NCI-H128 (cell line): ENCODE measurements at regions not wholly inside any gene's neighbourhood (a gene's known extent, or its start where the extent isn't known, plus 50 kb on each side); places are given as distances from the start of the nearest gene placed in this dataset.

Experiments used
- DNase-seq: peaks from one replicate; lab custom pipeline; 2025; ENCODE audit not compliant: unreplicated experiment; lab: John Stamatoyannopoulos, UW

DNA sequence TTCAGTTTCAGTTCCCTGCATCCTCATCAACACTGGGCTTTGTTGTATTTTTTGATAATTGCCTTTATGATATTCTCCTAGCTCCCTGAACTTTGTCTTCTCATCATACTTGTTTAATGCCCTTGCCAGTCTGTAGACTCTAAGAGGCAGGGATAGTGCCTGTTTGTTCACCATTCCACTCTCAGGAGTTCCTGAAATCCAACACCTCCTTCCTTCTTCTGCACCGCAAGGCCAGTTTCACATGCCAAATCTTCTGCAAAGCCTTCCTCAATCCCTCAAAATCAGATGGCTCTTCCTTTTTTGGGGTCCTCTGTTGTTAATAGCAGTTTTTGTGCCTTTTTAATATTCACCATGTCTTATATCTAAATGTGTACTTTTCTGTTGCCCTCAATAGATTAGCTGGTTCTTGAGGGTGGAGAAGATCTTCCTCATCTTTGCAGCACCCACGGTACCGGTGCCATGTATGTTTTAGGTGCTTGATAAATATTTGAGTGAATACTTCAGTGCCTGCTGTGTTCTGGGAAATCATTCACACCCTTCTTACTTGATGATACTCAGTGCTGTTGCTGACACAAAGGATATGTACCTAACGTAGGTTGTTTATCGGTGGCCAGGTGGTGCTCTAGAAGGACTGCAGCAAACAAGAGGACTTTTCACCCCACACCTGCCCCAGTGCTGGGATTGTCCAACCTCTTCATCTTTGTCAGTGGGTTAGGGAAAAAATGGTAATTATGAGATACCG, 85.3 kb upstream of the LIMCH1 start:
- no peak for DNase-seq

DNA sequence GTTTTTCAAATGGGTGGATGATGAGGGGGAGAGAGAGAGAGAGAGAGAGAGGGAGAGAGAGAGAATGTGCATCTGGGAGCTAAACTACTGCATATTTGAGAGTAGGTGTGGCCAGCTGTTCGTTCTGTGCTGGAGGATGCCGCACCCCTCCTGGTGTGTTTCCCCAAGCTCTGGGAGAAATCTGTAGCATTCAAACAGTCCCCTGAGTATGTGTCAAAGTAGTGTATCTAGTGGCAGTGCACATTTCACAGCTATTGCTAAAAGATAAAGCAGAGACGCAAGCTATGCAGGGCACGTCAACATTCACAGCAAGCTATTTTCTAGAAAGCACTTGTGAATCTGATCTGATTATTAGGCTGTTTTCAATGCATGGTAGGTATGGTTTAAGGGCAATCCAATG, 83.5 kb upstream of the LIMCH1 start:
- DNase-seq: no peak

DNA sequence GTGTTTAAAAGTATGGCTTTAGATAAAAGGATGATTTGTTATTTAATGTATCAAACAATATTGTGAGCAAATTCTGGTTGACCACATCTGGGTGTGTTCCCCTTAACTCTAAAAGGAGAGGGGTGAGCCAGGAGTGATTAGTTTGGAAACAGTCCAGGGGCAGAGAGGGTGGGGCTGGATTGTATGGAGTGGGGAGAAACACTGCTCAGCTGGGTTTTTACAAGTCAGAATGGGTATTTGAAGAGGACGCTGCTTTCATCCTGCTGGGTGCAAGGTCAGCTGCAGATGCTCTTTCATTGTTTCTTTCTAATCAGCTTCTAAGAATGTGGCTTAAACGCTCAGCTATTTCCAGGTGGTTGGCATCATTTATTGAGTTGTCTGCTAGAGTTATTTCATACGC, 82.8 kb upstream of the LIMCH1 start:
- DNase-seq: no peak

DNA sequence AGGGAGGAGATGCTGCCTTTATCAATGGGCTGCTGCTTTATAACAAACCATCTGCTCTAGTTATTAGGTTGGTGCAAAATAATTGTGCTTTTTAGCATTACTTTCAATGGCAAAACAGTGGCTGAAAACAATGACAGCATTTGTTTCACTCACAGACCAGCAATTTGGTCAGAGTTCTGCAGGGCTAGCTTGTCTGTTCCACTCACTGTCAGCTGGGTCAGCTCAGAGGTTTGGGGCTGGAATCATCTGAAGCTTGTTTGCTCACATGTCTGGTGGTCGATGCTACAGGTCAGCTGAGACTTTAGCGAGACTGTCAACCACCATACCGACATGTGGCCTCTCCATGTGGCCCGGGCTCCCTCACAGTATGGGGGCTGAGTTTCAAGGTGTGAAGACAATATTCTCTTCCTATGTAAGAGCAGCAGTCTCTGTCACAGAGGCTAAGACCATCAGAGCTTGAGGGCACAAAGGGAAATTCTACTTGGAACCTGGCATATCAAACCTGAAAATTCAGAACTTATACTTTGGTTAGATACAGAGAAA, 81.3 kb upstream of the LIMCH1 start:
- no peak for DNase-seq

DNA sequence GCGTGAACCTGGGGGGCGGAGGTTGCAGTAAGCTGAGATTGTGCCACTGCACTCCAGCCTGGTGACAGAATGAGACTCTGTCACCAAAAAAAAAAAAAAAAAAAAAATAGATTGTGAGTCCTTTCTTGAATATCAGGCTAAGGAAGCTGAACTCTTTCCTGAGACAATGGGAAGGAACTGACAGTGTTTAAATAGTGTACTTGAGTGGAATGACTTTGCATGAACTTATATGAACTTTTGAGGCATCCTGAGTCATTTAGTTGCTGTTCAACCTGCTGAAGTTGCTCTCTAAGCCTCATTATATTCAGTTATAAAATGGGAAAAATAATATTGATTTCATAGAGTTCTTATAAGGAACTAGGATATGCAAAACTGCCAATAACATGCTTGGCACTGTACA, 79.3 kb upstream of the LIMCH1 start:
- DNase-seq: no peak

DNA sequence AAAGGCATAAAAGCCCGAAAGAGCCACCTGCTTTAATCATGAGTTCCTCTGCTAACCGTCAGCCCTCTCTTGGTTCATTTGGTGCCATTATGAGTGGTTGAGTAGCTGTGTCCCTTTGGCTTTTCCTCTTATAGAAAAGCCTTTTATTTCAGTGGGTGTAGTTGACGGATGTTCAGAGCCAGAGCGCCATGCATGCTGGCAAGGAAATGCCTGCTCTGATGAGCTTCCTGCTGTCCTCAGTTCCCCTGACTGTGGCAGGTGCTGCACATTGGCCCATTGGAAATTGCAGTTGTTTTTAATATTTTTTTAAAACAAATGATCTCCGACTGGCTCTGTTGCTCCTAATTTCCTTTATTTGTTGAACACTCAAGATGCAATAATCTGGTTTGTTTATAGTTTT, 77.3 kb upstream of the LIMCH1 start:
- DNase-seq: no peak

DNA sequence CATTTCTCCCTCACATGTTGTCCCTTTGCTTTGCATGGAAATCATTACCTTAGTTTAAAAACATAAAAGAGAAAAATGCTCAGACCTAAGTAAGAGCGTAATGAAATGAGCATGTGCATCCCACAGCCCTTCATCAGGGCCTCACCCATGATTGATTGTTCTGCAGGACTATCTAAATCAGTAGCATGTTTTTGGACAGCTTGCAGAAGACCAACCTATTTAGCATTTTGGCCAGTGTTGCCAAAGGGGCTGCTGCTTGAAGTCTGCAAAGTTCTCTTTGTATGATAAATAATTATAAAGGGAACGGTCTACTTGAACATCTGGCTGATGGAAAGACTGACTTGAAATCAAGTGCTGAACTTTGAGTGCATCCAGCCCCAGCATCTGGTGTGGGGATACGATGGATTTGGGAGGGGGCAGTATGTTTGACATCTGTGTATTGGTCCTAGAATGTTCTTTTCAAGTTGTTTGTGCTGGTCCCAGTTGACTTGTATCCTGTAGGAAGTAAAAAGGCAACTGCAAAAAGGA, 76.1 kb upstream of the LIMCH1 start:
- DNase-seq: no peak

DNA sequence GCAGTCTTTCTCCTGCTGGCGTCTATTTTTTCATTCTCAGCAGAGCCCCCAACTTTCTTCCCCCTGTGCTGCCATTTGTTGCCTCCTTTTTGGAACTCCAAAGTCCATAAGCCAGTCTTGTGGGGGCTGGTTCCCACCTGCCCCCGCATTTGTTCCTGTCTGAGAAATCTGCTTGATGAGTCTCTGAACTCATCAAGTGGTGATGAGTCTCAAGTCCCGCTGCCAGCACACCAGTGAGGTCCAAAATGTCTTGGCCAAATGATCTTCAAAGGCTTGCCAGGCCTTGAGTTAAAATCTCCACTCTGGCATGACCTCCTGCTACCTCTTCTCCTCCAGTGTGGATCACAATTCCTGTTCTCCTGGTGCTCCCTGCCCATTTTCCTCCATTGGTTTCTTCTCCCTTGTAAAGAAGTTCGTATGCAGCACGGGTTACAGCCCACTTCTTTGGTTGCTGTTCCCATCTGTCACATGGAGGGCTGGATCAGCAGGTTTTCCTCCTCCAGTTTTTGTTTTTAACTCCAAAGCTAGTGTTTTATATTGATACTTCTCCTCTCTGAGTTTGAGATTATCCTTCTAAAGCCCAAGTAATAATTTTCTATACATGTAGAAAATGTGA, 72.7 kb upstream of the LIMCH1 start:
- DNase-seq: no peak

DNA sequence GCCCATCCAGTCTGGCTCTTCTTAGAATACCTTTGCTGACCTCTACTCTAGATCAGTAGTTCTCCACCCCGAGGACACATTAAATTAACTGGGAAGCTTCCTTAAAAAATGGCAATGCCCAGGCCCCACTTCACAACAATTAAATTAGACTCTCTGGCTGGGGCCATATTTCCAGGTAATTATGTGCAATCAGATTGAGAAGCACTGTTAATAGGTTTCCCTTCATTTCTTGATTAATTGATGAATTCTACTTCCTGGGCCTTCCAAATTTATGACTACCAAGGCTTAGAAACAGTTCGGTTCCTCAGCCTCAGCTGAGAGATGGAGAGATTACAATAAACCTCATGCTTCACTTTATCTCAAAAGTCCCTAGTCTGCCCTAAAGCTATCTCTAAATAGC, 71.7 kb upstream of the LIMCH1 start:
- no peak for DNase-seq

DNA sequence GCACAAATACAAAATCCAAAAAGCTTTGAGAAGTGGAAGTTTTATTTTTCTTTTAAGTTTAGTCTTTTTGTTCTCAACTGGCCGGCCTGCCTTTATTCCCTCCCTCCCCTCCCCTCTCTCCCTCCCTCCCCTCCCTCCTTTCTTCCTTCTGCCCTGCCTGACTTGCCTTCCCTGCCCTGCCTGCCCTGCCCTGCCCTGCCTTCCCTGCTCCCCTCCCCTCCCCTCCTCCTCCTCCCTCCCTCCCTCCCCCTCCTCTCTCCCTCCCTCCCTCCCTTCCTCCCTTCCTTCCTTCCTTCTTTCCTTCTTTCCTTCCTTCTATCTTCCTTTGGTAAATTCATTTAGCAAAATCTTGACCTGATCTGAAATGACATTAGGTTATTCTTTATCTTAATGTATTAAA, 69.8 kb upstream of the LIMCH1 start:
- DNase-seq: no peak

DNA sequence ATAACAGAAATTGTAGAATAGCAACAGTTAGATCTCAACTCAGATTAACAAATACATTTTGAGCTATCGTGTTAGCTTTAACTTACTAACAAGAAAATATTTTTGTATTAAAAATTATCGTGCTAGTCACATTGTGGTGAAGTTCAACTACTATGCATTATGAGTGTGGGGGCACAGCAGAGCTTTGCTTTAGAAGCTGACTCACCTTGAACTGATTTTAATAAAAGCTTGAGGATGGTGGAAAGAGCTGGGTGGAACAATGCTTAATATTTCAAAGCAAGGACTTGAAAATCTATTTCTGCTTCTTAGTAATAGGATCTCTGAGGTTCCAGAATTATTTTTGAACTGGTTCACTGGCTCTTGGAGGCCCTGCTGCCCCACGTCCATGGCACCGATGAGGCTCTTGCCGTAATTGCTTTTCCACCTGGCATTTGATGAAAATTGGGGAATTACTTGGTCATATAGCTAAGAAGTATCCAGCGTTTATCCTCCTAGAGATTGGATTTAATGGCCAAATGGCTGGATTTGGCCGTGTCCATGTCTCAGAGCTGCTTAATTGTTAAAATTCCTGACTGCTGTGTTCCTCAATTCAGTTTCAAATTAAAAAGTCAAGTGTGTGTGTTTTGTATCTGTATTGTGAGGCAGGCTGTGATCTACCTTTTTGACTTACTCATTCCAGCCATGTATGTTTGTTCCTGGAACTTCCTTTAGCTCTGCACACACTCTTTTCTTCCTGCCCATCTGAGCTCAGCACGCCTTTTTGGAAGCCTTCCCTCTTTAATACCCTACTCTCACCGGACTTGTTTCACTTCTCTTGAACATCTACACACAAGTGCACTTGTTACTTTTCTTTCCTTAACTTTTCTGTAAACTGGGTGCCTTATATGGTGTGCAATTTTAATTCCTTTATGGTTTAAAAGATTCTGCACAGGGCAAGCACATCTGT, 66.6 kb upstream of the LIMCH1 start:
- no peak for DNase-seq

DNA sequence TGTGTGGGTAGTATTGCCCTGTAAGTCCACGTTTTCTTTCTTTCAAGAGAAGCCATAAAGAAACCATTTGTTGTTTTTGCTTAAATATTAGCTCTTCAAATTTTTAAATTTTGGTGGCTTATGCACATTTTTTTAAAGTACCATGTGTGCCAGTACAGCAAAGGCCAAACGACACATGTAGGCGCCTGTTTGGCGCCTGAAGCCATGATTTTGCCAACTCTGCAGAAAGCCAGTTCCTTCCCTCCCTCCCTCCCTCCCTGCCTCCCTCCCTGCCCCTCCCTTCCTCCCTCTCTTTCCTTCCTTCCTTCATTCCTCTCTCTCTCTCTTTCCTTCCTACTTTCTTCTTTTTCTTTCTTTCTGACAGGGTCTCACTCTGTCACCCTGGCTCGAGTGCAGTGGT, 65.9 kb upstream of the LIMCH1 start:
- DNase-seq: no peak

DNA sequence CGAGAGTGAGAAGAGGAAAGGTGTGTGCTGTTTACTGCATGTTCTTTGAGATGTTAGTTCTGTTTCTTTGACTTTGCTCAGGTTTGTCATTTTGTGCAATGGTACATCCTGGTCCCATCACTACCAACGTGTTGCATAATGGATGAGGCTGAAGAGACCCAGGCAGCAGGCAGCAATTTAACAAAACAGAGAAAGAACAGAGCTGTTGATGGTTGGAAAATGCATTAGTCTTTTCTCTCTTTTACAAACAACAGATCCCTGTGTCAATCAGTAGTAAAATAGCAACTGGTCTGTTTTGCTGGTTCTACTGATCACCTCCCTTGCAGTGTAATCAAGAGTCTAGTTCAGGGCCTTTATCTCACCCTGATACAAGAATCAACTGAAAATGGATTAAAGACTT, 64.8 kb upstream of the LIMCH1 start:
- DNase-seq: no peak

DNA sequence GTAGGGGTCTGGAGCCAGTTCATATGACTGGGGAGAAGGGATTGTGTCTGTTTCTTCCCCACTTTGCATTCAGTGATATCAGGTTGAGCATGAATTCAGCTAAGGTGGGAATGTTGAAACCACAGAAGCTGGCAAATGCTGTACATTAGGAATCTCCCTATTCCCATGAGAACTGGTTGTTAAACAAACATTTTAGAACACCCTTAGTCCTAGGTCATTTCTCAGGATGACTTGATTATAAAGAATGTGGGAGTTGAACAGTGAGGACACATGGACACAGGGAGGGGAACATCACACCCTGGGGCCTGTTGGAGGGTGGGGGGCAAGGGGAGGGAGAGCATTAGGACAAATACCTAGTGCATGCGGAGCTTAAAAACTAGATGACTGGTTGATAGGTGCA, 62.6 kb upstream of the LIMCH1 start:
- no peak for DNase-seq

DNA sequence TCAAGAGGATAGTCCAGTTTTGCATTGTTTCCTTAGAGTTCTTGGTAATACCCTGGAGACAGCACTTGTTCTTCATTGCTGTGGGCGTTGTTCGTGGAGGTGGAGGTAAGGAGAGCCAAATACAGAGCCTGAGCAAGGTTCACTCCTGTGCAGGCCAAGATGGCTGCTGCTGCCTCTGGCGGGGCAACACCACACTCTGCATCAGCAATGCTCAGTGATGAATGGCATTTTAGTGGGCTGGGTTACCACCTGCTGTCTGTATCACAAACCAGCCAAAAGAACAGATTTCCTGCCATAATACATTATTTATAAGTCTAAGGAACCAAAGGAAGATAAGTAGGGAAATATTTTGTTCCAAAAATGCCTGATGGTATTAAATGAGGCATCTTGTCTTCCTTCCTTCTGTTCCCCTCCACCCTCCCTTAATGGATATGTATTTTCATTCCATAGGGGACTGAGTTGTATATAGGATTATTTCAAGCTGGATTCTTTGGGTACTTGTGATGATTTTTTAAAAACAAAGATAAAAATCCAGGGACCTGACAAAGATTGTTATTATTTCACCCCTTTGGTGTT, 61.6 kb upstream of the LIMCH1 start:
- no peak for DNase-seq

DNA sequence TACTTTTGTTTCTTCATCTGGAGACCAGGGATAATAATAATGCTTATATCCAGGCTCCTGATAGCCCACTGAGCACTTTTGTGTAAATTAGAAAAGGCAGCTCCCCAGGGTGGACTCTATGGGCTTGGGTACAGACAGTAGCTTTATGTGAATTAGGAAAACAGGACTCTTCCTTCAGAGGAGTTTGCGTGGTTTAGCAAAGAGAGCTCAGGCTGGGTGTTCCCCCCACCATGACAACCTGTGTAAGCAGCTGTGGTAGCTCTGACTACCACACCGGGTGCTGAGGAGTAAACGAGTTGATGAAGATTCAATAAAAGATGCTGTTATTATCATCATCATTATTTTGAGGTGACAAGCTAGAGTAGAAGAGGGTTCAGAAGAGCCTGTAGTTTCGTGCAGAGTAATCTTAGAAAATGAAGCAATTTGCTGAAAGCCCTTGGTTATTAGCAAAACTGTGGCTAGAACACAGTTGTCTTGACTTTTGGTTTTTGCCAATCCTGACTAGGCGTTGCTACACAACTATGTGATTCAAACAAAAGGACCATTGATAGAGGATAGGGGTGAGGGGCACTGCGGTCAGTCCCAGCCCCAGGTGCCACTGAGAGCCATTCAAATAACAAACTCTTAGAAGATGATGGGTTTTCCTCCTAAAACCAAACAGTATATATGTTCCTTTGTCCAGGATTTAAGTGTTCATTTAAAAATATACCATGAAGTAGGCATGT, 60.6 kb upstream of the LIMCH1 start:
- DNase-seq: no peak

DNA sequence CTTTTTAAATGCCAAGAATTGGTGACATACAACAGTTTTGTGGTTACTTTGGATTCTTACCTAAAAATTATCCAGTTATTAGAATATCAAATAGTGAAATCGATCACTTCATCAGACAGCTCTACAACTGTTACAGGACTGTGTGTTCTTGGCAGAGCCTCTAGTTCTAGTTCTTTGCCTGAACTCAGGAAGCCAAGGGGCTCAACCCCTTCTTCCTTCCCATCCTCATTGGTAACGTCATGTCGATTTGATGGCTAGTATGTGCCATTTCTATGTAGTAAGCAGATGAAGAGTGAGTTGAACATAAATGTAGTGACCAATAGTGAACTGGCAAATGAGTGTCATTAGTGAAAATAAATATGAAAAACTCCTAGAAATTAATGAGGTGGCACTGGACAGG, 59.4 kb upstream of the LIMCH1 start:
- no peak for DNase-seq

DNA sequence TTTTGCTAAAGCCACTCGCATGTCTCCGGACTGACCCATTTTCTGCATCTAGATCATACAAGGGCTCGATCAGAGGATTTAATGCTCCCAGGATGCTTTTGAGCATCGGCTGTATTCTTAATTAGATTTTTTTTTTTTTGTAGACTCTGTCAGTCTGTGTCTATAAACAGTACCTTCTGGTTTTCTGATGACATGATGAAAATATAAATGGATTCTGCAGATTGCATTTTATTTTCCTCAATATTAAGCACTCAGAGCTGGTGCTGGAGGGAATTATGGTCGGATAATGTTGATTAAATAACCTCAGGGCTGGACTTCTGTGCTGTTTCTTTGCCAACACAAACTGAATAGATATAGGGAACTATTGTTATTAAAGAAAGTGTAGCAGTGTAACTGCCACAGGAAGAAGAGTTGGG, 57.1 kb upstream of the LIMCH1 start:
- DNase-seq: no peak

DNA sequence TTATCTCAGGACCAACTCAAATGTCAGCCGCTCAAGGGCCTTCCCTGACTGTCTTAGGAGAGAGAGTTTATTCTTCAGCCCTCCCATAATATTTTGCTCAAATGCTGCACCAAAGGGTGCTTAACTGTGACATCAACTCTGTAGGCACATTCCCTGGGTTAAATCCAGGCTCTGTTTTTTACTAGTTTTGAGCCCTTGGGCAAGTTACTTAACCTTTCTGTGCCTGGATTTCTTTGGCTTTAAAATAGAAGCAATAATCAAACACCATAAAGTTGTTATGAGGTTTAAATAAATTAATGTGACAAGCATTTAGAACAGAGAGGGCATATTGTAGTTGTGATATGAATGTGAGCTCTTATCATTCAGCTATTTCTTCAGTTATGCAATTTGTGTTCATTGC, 54.2 kb upstream of the LIMCH1 start:
- no peak for DNase-seq

DNA sequence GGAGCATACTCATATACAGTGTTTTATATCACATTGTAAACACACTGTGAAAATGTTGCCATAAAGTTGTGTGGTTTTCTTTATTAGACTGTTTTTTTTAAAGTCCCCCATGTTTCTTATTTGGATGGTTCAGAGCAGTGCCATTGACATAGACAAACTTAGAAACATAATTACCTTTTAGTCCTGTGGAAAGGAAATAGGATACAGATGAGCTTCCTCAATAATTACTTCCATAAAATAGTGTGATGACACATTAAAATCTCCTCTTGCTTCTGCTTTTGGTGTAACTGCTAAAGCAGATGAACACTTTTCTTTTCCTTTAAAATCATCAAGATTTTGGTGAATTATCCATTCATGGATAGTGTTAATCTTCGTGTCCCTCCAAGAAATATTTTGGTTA, 52.9 kb upstream of the LIMCH1 start:
- DNase-seq: no peak
